IMR-90 (cell line): ENCODE measurements at regions not wholly inside any gene's neighbourhood (a gene's known extent, or its start where the extent isn't known, plus 50 kb on each side); places are given as distances from the start of the nearest gene placed in this dataset.

Source experiments
- BHLHE40 ChIP-seq: fragments of 150-350 bp; IDR thresholded peaks from 2 replicates; pipeline ENCODE4 v1.6.1; 2016; ENCODE audit warnings: mild to moderate bottlenecking, low read depth, low read length
- CEBPB ChIP-seq: IDR thresholded peaks from 2 replicates; pipeline ENCODE4 v1.6.1; 2012; ENCODE audit warnings: low read depth, low read length, improper control_type of control experiment
- CHD1 ChIP-seq: IDR thresholded peaks from 2 replicates; pipeline ENCODE4 v1.6.1; 2012; ENCODE audit warnings: low read depth, low read length, improper control_type of control experiment
- CTCF ChIP-seq: conservative IDR thresholded peaks from 2 replicates; pipeline ENCODE4 v1.5.1; 2012; ENCODE audit warnings: mild to moderate bottlenecking, low read depth, low read length, improper control_type of control experiment
- FOS ChIP-seq: fragments of 150-350 bp; IDR thresholded peaks from 2 replicates; pipeline ENCODE4 v1.6.1; 2016; ENCODE audit warnings: low read depth, low read length
- MAFK ChIP-seq: IDR thresholded peaks from 2 replicates; pipeline ENCODE4 v1.6.1; 2012; ENCODE audit warnings: low read depth, low read length, improper control_type of control experiment
- MAZ ChIP-seq: IDR thresholded peaks from 2 replicates; pipeline ENCODE4 v1.6.1; 2012; ENCODE audit warnings: low read depth, mild to moderate bottlenecking, low read length, improper control_type of control experiment, moderate library complexity, borderline replicate concordance
- MXI1 ChIP-seq: IDR thresholded peaks from 2 replicates; pipeline ENCODE4 v1.6.1; 2012; ENCODE audit warnings: low read depth, mild to moderate bottlenecking, low read length, moderate library complexity, borderline replicate concordance
- NFE2L2 ChIP-seq: fragments of 150-350 bp; IDR thresholded peaks from 2 replicates; pipeline ENCODE4 v1.6.1; 2016; ENCODE audit warnings: low read depth, mild to moderate bottlenecking, low read length
- POLR2A ChIP-seq: IDR thresholded peaks from 2 replicates; pipeline ENCODE4 v1.6.1; 2012; ENCODE audit warnings: mild to moderate bottlenecking, low read depth, low read length
- RAD21 ChIP-seq: IDR thresholded peaks from 2 replicates; pipeline ENCODE4 v1.6.1; 2012; ENCODE audit warnings: low read length, improper control_type of control experiment
- RCOR1 ChIP-seq: IDR thresholded peaks from 2 replicates; pipeline ENCODE4 v1.6.1; 2012; ENCODE audit warnings: mild to moderate bottlenecking, low read length, improper control_type of control experiment; ENCODE audit not compliant: insufficient replicate concordance
- SMC3 ChIP-seq: fragments of 150-350 bp; IDR thresholded peaks from 2 replicates; pipeline ENCODE4 v1.6.1; 2016; ENCODE audit warnings: low read depth, mild to moderate bottlenecking, antibody characterized with exemption, low read length, moderate library complexity
- USF2 ChIP-seq: fragments of 150-350 bp; IDR thresholded peaks from 2 replicates; pipeline ENCODE4 v1.6.1; 2017; ENCODE audit warnings: mild to moderate bottlenecking, antibody characterized with exemption, low read length, low read depth

DNA sequence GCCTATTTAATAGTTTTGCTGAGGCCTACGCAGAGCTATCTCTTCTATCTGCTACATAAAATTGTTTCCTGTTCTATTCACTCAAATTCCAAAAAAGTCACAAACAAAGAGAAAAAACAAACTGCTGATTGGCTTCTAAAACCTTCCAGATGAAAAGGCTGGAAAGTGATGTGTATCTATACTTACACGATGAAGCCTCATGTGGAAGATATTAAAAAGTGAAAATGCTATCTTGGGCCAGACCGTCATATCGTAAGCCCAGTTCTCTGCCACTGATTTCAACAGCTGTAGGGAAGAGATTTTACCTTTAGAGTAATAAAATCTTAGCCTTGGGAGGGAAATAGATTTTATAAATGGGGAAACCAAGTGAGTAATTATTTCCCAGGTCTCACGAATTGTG, 394.8 kb downstream of the KIF20B start:
- TF ChIP-seq CTCF = no peak
- TF ChIP-seq MXI1 = no peak
- TF ChIP-seq POLR2A = no peak
- TF ChIP-seq SMC3 = no peak
- TF ChIP-seq MAFK = no peak
- TF ChIP-seq RAD21 = no peak
- no peak for TF ChIP-seq CEBPB
- TF ChIP-seq FOS = no peak
- no peak for TF ChIP-seq NFE2L2
- TF ChIP-seq MAZ = no peak
- TF ChIP-seq USF2 = no peak
- no peak for TF ChIP-seq CHD1
- TF ChIP-seq BHLHE40 = no peak
- no peak for TF ChIP-seq RCOR1
